HG02588 (cell line): ENCODE measurements at regions not wholly inside any gene's neighbourhood (a gene's known extent, or its start where the extent isn't known, plus 50 kb on each side); places are given as distances from the start of the nearest gene placed in this dataset.

ENCODE experiments used
- ATAC-seq: cut with Tn5 transposase; IDR thresholded peaks from one replicate; pipeline ENCODE4 v1.9.1; 2021; ENCODE audit warnings: mild to moderate bottlenecking, moderate library complexity; ENCODE audit not compliant: unreplicated experiment

GRCh38 chr2:200243441-200243840 is 63.1 kb upstream of the SPATS2L start:
- no peak for ATAC-seq

DNA sequence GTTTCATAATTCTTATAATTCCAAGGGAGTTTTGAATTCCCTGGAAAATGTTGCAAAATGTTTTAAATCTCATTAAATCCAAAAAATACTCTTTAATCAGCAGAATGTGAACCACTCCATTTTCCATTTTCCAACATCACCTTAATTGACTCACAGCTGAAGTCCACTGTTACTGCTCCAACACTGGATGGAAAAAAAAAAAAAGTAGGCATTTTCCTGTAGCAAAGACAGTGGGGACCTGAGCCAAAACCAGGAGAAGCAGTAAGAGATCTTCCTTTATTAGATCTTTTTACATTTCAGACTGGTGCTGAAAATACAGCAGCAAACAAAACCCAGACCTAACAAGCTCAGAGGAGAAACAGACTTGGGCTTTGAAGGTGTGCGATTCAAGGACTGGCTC is 62.4 kb upstream of the SPATS2L start:
- no peak for ATAC-seq

GRCh38 chr2:200247494-200247893 is 59.0 kb upstream of the SPATS2L start:
- no peak for ATAC-seq

DNA sequence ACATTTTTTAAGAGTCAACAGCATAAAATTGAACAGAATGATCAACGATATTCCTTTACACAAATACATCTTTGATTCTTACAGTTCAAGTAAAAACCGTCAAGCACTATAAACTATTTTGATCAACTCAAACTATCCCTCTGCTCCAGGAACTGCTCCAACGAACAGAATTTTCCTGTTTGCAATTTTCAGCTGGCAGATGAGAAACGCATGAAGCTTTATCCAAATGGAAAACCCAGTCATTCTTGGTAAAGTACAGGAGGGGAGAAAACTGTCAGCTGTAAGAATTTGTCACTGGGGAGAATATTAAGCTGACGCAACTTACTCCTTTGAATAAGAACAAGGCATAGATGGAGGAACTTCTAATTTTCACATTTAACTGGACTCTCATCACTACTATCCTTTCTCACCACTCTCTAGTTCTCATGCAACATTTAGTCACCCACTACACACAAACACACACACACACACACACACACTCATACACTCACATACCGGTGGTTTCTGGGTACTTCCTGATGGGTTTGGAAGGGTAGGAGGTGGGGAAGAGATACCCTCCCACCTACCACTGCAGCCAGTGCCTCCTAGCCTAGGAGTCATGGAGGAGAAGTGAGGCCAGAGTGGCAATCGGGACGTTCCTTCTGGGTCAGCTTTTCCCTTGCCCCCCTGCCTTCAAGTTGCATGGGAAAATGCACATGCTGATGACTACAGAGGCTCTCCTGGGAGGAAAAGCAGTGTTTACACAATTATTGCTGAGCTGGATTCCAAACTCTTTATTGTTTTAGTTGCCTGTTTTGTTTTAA is 54.0 kb upstream of the SPATS2L start:
- no peak for ATAC-seq

DNA sequence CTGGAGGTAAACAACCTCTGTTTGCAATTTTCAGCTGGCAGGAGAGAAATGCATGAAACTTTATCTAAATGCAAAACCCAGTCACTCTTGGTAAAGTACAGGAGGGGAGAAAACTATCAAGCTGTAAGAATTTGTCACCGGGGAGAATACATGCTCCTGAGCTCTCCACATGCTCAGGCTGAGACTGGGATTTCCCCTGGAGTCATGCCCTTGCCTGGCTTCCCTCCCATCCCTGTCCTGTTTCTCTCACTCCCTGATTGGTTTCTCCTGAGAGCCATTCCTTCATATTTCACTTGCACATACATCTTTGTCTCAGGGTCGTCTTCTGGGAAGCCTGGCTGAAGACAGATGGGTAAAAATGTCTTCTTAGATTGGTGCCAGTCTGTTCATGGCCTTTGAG is 52.9 kb upstream of the SPATS2L start:
- no peak for ATAC-seq

DNA sequence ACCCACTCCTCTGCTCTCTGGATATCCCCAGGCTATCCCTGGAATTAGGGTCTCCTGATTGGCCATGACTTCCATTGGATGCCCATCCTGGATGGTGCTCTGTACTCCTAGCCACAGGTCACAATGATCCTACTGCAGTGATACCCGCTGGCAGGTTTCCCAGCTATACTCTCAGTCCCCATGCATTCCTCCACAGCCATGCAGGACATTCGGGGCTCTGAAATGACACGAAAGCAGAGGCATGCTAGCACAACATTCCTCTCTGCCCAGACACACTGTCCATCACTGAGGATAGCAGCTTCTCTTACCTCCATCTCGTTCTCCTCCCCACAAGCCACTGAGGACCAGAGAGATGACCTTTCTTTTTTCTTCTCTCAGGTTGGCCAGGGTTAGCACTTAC is 51.7 kb upstream of the SPATS2L start:
- ATAC-seq = no peak

GRCh38 chr2:200255549-200255948 is 50.9 kb upstream of the SPATS2L start:
- no peak for ATAC-seq
